GM21526 (cell line): ENCODE measurements at regions not wholly inside any gene's neighbourhood (a gene's known extent, or its start where the extent isn't known, plus 50 kb on each side); places are given as distances from the start of the nearest gene placed in this dataset.
"Not testable (repeated sequence)": the region's sequence is repeated elsewhere in the genome, so short reads cannot be mapped to it uniquely, and the experiment has no call there.

Experiments
- ATAC-seq: cut with Tn5 transposase; IDR thresholded peaks from one replicate; pipeline ENCODE4 v1.9.1; 2021; ENCODE audit warnings: moderate library complexity; ENCODE audit not compliant: unreplicated experiment, low FRiP score

GRCh38 chr5:102613661-102614060 lies 114.9 kb upstream of the SLCO6A1 start:
- no peak for ATAC-seq

GRCh38 chr5:102617191-102618187 lies 118.7 kb upstream of the SLCO6A1 start:
- no peak for ATAC-seq

GRCh38 chr5:102622262-102622661 lies 123.5 kb upstream of the SLCO6A1 start:
- ATAC-seq: no peak

- no peak for ATAC-seq
These were observed 124.7 kb upstream of the SLCO6A1 start for GRCh38 chr5:102623329-102624065.

GRCh38 chr5:102624405-102624804 lies 125.6 kb upstream of the SLCO6A1 start:
- ATAC-seq: no peak

- ATAC-seq: no peak
These were observed 126.7 kb upstream of the SLCO6A1 start for GRCh38 chr5:102625468-102625867.

- no peak for ATAC-seq
These were observed 127.1 kb upstream of the SLCO6A1 start for GRCh38 chr5:102625928-102626327.

- ATAC-seq: no peak
These were observed 127.8 kb upstream of the PAM start for GRCh38 chr5:102627315-102627714.

- ATAC-seq: no peak
These were observed 126.5 kb upstream of the PAM start for GRCh38 chr5:102628441-102629175.

GRCh38 chr5:102629827-102630605 lies 125.1 kb upstream of the PAM start:
- no peak for ATAC-seq

GRCh38 chr5:102635399-102635798 lies 119.7 kb upstream of the PAM start:
- not testable (repeated sequence) for ATAC-seq

- no peak for ATAC-seq
These were observed 116.8 kb upstream of the PAM start for GRCh38 chr5:102638316-102638715.

GRCh38 chr5:102638912-102639652 lies 116.0 kb upstream of the PAM start:
- ATAC-seq: no peak

- ATAC-seq: no peak
These were observed 105.4 kb upstream of the PAM start for GRCh38 chr5:102649731-102650130.

GRCh38 chr5:102651466-102651865 lies 103.6 kb upstream of the PAM start:
- ATAC-seq: no peak

GRCh38 chr5:102654559-102655349 lies 100.4 kb upstream of the PAM start:
- ATAC-seq: no peak

GRCh38 chr5:102659151-102659550 lies 96.0 kb upstream of the PAM start:
- ATAC-seq: no peak

GRCh38 chr5:102660111-102660510 lies 95.0 kb upstream of the PAM start:
- no peak for ATAC-seq
